ENCODE measurements at regions not wholly inside any gene's neighbourhood (a gene's known extent, or its start where the extent isn't known, plus 50 kb on each side); places are given as distances from the start of the nearest gene placed in this dataset.

DNA sequence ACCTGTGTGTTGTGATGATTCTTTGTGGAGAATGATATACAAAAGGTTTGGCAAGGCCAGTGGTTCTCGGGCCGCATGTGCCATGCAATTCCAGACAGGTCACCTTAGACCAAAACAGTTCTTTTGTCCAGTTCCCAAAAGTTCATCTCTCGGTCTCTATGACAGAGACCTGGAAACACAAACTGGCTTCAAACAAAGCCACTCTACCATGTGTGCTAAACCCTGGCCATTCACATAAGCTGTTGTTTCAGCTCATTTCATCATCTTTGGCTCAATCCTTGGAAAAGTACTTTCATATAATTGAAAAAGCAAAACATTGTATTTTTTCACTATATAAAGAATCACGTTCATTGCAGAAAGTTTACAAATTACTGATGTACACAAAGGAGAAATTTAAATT lies 210.5 kb upstream of the SEMA6A start:
- Histone ChIP-seq H3K36me3 (ENCODE audit: control insufficient read depth in 2 of 2, extremely low read depth in 1 of 2, insufficient read depth in 2 of 2, low read length in 2 of 2) (no peaks in the 10 kb centered on the region), H3K9me1 (replicated peaks; ENCODE audit: control insufficient read depth, extremely low read depth, insufficient read depth, low read length) (no peaks in the 10 kb centered on the region), H3K4me2 (ENCODE audit: insufficient read depth, low read length) (no peak overlapping the region), H3K9ac (replicated peaks; ENCODE audit: extremely low read depth, insufficient read depth, low read length) (no peak overlapping the region), H3K9me3 (replicated peaks; ENCODE audit: control insufficient read depth, insufficient read depth, low read length) (no peaks in the 10 kb centered on the region), H4K20me1 (replicated peaks; ENCODE audit: control insufficient read depth, extremely low read depth, insufficient read depth, low read length) (no peaks in the 10 kb centered on the region), H3K4me3 (replicated peaks in 1 of 3; ENCODE audit: insufficient read depth in 1 of 3, low read depth in 1 of 3, low read length in 3 of 3) (no peak overlapping the region), H2AFZ (ENCODE audit: low read depth, low read length) (no peak overlapping the region), H3K79me2 (ENCODE audit: control insufficient read depth, insufficient read depth, low read length) (no peaks in the 10 kb centered on the region), H3K27me3 (ENCODE audit: control insufficient read depth in 2 of 2, insufficient read depth in 2 of 2, low read length in 2 of 2) (no peaks in the 10 kb centered on the region), H3K4me1 (ENCODE audit: control insufficient read depth, extremely low read depth, insufficient read depth, low read length) (no peaks in the 10 kb centered on the region), H3K27ac (ENCODE audit: insufficient read depth, low read depth, low read length) (no peak overlapping the region)
- BruUV-seq (replicated peaks), result no TSS peak
- ChIA-PET POLR2A (no interaction called here), CTCF (no interaction called here)
- intact Hi-C loops (cut with micrococcal nuclease), result no loop called here
- TF ChIP-seq FOS (IDR thresholded peaks at IDR 0.05; ENCODE audit: borderline replicate concordance, insufficient read depth, low read length), result no peak
- no peak for TF ChIP-seq JUN (IDR thresholded peaks at IDR 0.05; ENCODE audit: borderline replicate concordance, insufficient read depth, insufficient read length, low read depth)
- no peak for TF ChIP-seq GATA2 (IDR thresholded peaks at IDR 0.05; ENCODE audit: insufficient read depth, insufficient read length, low read depth, low read length)
- TF ChIP-seq, protein P1, sequence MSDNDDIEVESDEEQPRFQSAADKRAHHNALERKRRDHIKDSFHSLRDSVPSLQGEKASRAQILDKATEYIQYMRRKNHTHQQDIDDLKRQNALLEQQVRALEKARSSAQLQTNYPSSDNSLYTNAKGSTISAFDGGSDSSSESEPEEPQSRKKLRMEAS (IDR thresholded peaks at IDR 0.05; ENCODE audit: insufficient read depth, insufficient read length), result no peak
- TF ChIP-seq EZH2 (IDR thresholded peaks at IDR 0.05; ENCODE audit: borderline replicate concordance, low read depth, low read length, severe bottlenecking), result no peak
- TF ChIP-seq MYC (IDR thresholded peaks at IDR 0.05; ENCODE audit: low read depth, low read length), result no peak
- TF ChIP-seq, protein P2, sequence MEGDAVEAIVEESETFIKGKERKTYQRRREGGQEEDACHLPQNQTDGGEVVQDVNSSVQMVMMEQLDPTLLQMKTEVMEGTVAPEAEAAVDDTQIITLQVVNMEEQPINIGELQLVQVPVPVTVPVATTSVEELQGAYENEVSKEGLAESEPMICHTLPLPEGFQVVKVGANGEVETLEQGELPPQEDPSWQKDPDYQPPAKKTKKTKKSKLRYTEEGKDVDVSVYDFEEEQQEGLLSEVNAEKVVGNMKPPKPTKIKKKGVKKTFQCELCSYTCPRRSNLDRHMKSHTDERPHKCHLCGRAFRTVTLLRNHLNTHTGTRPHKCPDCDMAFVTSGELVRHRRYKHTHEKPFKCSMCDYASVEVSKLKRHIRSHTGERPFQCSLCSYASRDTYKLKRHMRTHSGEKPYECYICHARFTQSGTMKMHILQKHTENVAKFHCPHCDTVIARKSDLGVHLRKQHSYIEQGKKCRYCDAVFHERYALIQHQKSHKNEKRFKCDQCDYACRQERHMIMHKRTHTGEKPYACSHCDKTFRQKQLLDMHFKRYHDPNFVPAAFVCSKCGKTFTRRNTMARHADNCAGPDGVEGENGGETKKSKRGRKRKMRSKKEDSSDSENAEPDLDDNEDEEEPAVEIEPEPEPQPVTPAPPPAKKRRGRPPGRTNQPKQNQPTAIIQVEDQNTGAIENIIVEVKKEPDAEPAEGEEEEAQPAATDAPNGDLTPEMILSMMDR (IDR thresholded peaks at IDR 0.05; ENCODE audit: extremely low read depth in 1 of 2, insufficient read depth in 1 of 2, low read depth in 1 of 2, low read length in 2 of 2), result no peak
- no peak for TF ChIP-seq POLR2A (IDR thresholded peaks at IDR 0.05; ENCODE audit: low read depth, low read length)
- no peak for TF ChIP-seq POLR2AphosphoS5 (IDR thresholded peaks at IDR 0.05; ENCODE audit: insufficient read depth, low read depth, low read length)
- no peak for DNase-seq (ENCODE audit: low read depth, low spot score)
- dilution Hi-C loops (cut with MboI; ENCODE audit: extremely low pct_ligation_motif_present, low sequenced_read_pairs), result no loop called here
- no peak for FAIRE-seq
